Gastroesophageal sphincter (tissue), 4 donors: ENCODE measurements at regions not wholly inside any gene's neighbourhood (a gene's known extent, or its start where the extent isn't known, plus 50 kb on each side); places are given as distances from the start of the nearest gene placed in this dataset.

Source experiments
- ATAC-seq: fragments of 150-250 bp; one replicate; pipeline ENCODE4 v1.9.1; 2016; ENCODE audit warnings: mild to moderate bottlenecking, moderate library complexity
- H3K27ac ChIP-seq, 4 donors: fragments of 200-600 bp; sonication (generic) in 3 of 4; 1 replicate in 3 of 4; 2 replicates in 1 of 4; pipeline ENCODE4 v1.5.1; 2016 to 2019
- H3K27me3 ChIP-seq: fragments of 200-600 bp; sonication (generic); one replicate; pipeline ENCODE4 v1.5.1; 2019
- H3K36me3 ChIP-seq, 2 donors: fragments of 200-600 bp; sonication (generic); one replicate each; pipeline ENCODE4 v1.5.1; 2019; ENCODE audit warnings: control low read depth in 1 of 2
- H3K4me1 ChIP-seq, 3 donors: fragments of 200-600 bp; sonication (generic); 1 replicate in 2 of 3; 2 replicates in 1 of 3; pipeline ENCODE4 v1.5.1; 2016 to 2019; ENCODE audit warnings: control low read depth in 2 of 3
- H3K4me3 ChIP-seq, 2 donors: fragments of 200-600 bp; sonication (generic); one replicate each; pipeline ENCODE4 v1.5.1; 2019; ENCODE audit warnings: mild to moderate bottlenecking in 1 of 2, moderate library complexity in 1 of 2
- H3K9me3 ChIP-seq, 3 donors: fragments of 200-600 bp; sonication (generic); one replicate each; pipeline ENCODE4 v1.5.1; 2017 to 2019; ENCODE audit warnings: control low read depth in 2 of 3
- CTCF ChIP-seq, 4 experiments: fragments of 200-600 bp in 2 of 4; fragments of 450-650 bp in 2 of 4; sonication (generic) in 1 of 4; IDR thresholded peaks; one replicate each; pipeline ENCODE4 v1.5.1; 2017 to 2019; ENCODE audit warnings: antibody characterized with exemption in 4 of 4, mild to moderate bottlenecking in 2 of 4, moderate library complexity in 2 of 4
- EP300 ChIP-seq: sonication (generic); formaldehyde crosslinking; IDR thresholded peaks from one replicate; pipeline ENCODE4 v1.6.1; 2017; ENCODE audit warnings: antibody characterized with exemption, mild to moderate bottlenecking
- POLR2A ChIP-seq, 2 donors: fragments of 450-650 bp; IDR thresholded peaks; one replicate each; pipeline ENCODE4 v1.6.1; 2017; ENCODE audit warnings: antibody characterized with exemption in 2 of 2, mild to moderate bottlenecking in 2 of 2, moderate library complexity in 1 of 2
- POLR2AphosphoS5 ChIP-seq: sonication (generic); formaldehyde crosslinking; IDR thresholded peaks from one replicate; pipeline ENCODE4 v1.6.1; 2017; ENCODE audit warnings: antibody characterized with exemption
- WGBS, 2 donors: methylation state at CpG; one replicate each; pipeline ENCODE4 v1.1.5; 2018; ENCODE audit warnings: low coverage in 1 of 2; 5-methylcytosine and 5-hydroxymethylcytosine counted together

- ATAC-seq: peak; percentile 74
- 25 to 50% methylated on average over 1 to 3 of the region's 4 CpGs for WGBS, 2 donors
- peak; percentile 64 for TF ChIP-seq POLR2AphosphoS5
- TF ChIP-seq EP300: no peak
Measured at GRCh38 chr1:229952670-229953520, 114.1 kb upstream of the GALNT2 start.

GRCh38 chr1:229953736-229954326 is 113.2 kb upstream of the GALNT2 start:
- Histone ChIP-seq H3K27ac (peak overlapping the region in 2 of 4 donors; percentile 72 to 73), H3K27me3 (no peaks in the 10 kb centered on the region), H3K4me1 (peaks cover 0 to 19% (median 13%) of the 10 kb centered on the region in 3 donors), H3K9me3 (no peaks in the 10 kb centered on the region), H3K36me3 (no peaks in the 10 kb centered on the region), H3K4me3 (no peak overlapping the region)
- no peak for ATAC-seq
- 96 to 100% methylated on average over 1 of the region's 1 CpG for WGBS, 2 donors
- no peak for TF ChIP-seq POLR2AphosphoS5

More at GRCh38 chr1:229952670-229953520, 114.1 kb upstream of the GALNT2 start:
- H3K27ac ChIP-seq: peak overlapping the region; percentile 29 to 73 (median 70)
- no peaks in the 10 kb centered on the region for H3K27me3 ChIP-seq
- H3K9me3 ChIP-seq: no peaks in the 10 kb centered on the region
- H3K36me3 ChIP-seq: no peaks in the 10 kb centered on the region
- peaks cover 0 to 19% (median 13%) of the 10 kb centered on the region in 3 donors for H3K4me1 ChIP-seq
- no peak overlapping the region for H3K4me3 ChIP-seq

DNA sequence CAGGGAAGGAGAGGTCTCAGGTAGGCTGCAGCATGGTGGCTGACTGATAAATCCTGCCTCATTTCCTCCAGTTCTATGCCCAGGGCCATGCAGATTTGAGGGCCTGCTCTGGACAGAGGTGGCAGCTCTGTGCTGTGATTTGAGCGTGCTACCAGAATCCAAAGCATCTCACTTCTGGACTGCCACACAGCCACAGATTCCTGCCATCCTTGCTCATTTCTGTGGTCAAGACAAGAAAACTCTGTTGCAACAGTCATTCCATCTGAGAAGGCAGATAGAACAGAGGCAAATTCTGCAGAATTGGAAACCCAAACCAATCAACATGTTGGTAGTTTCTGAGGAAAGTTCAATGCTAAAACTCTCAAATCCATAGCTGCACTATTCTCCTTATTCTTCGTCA is 102.8 kb upstream of the GALNT2 start:
- no peak for ATAC-seq
- 80 to 89% methylated on average over 2 of the region's 2 CpGs for WGBS, 2 donors
- no peaks in the 10 kb centered on the region for H3K27me3 ChIP-seq

GRCh38 chr1:229970714-229971113 is 96.3 kb upstream of the GALNT2 start:
- Histone ChIP-seq H3K4me3 (no peak overlapping the region), H3K27me3 (no peaks in the 10 kb centered on the region), H3K9me3 (peaks cover 0 to 4% (median 0%) of the 10 kb centered on the region in 3 donors), H3K4me1 (no peaks in the 10 kb centered on the region), H3K27ac (no peak overlapping the region), H3K36me3 (no peaks in the 10 kb centered on the region)
- ATAC-seq: no peak
- TF ChIP-seq POLR2AphosphoS5 (no peak), CTCF (IDR thresholded peaks at IDR 0.05) (no peak)
- 58 to 76% methylated on average over 5 of the region's 8 CpGs for WGBS, 2 donors

More for the DNA sequence above, 102.8 kb upstream of the GALNT2 start:
- TF ChIP-seq POLR2AphosphoS5 (no peak), CTCF (IDR thresholded peaks at IDR 0.05) (no peak), EP300 (no peak), POLR2A (IDR thresholded peaks at IDR 0.05) (no peak)
- Histone ChIP-seq H3K27ac (no peak overlapping the region), H3K4me3 (no peak overlapping the region), H3K9me3 (no peaks in the 10 kb centered on the region), H3K4me1 (no peaks in the 10 kb centered on the region), H3K36me3 (no peaks in the 10 kb centered on the region)

GRCh38 chr1:229971141-229971540 is 95.9 kb upstream of the GALNT2 start:
- TF ChIP-seq POLR2A (IDR thresholded peaks at IDR 0.05) (no peak), EP300 (no peak), POLR2AphosphoS5 (no peak), CTCF (IDR thresholded peaks at IDR 0.05) (no peak)
- Histone ChIP-seq H3K36me3 (no peaks in the 10 kb centered on the region), H3K4me1 (no peaks in the 10 kb centered on the region), H3K4me3 (no peak overlapping the region), H3K27ac (no peak overlapping the region), H3K9me3 (peaks cover 0 to 8% (median 0%) of the 10 kb centered on the region in 3 donors), H3K27me3 (no peaks in the 10 kb centered on the region)
- no peak for ATAC-seq
- 93 to 100% methylated on average over 1 to 9 of the region's 13 CpGs for WGBS, 2 donors
